ENCODE measurements at regions not wholly inside any gene's neighbourhood (a gene's known extent, or its start where the extent isn't known, plus 50 kb on each side); places are given as distances from the start of the nearest gene placed in this dataset.
"Not testable (repeated sequence)": the region's sequence is repeated elsewhere in the genome, so short reads cannot be mapped to it uniquely, and the experiment has no call there.

DNA sequence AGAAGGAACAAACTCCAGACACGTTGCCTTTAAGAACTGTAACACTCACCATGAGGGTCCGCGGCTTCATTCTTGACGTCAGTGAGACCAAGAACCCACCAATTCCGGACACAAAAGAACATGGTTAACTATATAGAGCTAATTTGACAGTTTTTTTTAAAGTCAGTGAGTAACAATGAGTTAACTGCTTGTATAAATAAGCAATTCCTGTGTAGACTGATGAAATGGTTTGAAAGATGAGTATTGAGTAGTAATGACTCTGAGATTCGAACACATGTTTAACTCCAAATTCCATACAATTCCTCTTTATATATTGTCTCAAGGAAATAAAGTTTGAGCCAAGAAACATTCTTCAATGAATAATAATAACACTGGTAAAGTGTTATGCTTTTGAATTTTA lies 478.0 kb downstream of the MMUT start:
- H3K27ac ChIP-seq (ENCODE audit: low read depth in 1 of 2, low read length in 2 of 2), result no peak overlapping the region

DNA sequence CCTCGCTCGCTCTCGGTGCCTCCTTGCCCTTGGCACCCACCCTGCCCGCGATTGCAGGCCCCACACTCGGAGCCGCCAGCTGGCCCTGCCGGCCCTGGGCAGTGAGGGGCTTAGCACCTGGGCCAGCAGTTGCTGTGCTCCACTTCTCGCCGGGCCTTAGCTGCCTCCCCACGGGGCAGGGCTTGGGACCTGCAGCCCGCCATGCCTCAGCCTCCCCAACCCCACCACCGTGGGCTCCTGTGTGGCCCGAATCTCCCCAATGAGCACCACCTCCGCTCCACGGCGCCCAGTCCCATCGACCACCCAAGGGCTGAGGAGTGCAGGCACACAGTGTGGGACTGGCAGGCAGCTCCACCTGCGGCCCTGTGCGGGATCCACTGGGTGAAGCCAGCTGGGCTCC lies 479.1 kb downstream of the MMUT start:
- not testable (repeated sequence) for H3K36me3 ChIP-seq (ENCODE audit: control insufficient read depth in 4 of 4, insufficient read depth in 3 of 4, low read depth in 1 of 4, low read length in 3 of 4); H3K27me3 ChIP-seq (ENCODE audit: control insufficient read depth in 4 of 4, insufficient read depth in 4 of 4, low read length in 3 of 4); H3K27ac ChIP-seq (ENCODE audit: low read depth in 1 of 2, low read length in 2 of 2); H3K4me1 ChIP-seq (ENCODE audit: control insufficient read depth in 4 of 4, insufficient read depth in 4 of 4, low read length in 3 of 4); H3K4me3 ChIP-seq (ENCODE audit: low read depth in 1 of 3, low read length in 3 of 3); H3K9ac ChIP-seq (ENCODE audit: low read depth in 1 of 2, low read length in 2 of 2); DNase-seq (ENCODE audit: low spot score); H3K9me3 ChIP-seq (ENCODE audit: control insufficient read depth in 4 of 4, low read length in 3 of 4)
- 94% methylated on average over 20 of the region's 20 CpGs for WGBS

More for the DNA sequence above, 478.0 kb downstream of the MMUT start:
- Histone ChIP-seq H3K9ac (ENCODE audit: low read depth in 1 of 2, low read length in 2 of 2) (no peak overlapping the region), H3K9me3 (ENCODE audit: control insufficient read depth in 4 of 4, low read length in 3 of 4) (peaks cover 0 to 5% (median 2%) of the 10 kb centered on the region in 4 donors), H3K4me3 (ENCODE audit: low read depth in 1 of 3, low read length in 3 of 3) (no peak overlapping the region), H3K27me3 (ENCODE audit: control insufficient read depth in 4 of 4, insufficient read depth in 4 of 4, low read length in 3 of 4) (no peaks in the 10 kb centered on the region), H3K36me3 (ENCODE audit: control insufficient read depth in 4 of 4, insufficient read depth in 3 of 4, low read depth in 1 of 4, low read length in 3 of 4) (no peaks in the 10 kb centered on the region), H3K4me1 (ENCODE audit: control insufficient read depth in 4 of 4, insufficient read depth in 4 of 4, low read length in 3 of 4) (no peaks in the 10 kb centered on the region)
- no peak for TF ChIP-seq FOXA2 (IDR thresholded peaks at IDR 0.05)
- no peak for TF ChIP-seq FOXA1 (IDR thresholded peaks at IDR 0.05)
- TF ChIP-seq HNF4A (conservative IDR thresholded peaks at IDR 0.05), result no peak
- no peak for TF ChIP-seq YY1 (IDR thresholded peaks at IDR 0.05)
- no peak for TF ChIP-seq JUND (IDR thresholded peaks at IDR 0.05)
- TF ChIP-seq GABPA (IDR thresholded peaks at IDR 0.05 in 1 of 2, conservative IDR thresholded peaks at IDR 0.05 in 1 of 2), result no peak
- TF ChIP-seq, protein P1, sequence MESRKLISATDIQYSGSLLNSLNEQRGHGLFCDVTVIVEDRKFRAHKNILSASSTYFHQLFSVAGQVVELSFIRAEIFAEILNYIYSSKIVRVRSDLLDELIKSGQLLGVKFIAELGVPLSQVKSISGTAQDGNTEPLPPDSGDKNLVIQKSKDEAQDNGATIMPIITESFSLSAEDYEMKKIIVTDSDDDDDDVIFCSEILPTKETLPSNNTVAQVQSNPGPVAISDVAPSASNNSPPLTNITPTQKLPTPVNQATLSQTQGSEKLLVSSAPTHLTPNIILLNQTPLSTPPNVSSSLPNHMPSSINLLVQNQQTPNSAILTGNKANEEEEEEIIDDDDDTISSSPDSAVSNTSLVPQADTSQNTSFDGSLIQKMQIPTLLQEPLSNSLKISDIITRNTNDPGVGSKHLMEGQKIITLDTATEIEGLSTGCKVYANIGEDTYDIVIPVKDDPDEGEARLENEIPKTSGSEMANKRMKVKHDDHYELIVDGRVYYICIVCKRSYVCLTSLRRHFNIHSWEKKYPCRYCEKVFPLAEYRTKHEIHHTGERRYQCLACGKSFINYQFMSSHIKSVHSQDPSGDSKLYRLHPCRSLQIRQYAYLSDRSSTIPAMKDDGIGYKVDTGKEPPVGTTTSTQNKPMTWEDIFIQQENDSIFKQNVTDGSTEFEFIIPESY (IDR thresholded peaks at IDR 0.05), result no peak
- no peak for TF ChIP-seq HNF4G (IDR thresholded peaks at IDR 0.05)
- no peak for TF ChIP-seq TAF1 (conservative IDR thresholded peaks at IDR 0.05)
- TF ChIP-seq RXRA (IDR thresholded peaks at IDR 0.05), result no peak
- TF ChIP-seq NR2F2 (IDR thresholded peaks at IDR 0.05), result no peak
- no peak for TF ChIP-seq ATF3 (IDR thresholded peaks at IDR 0.05)
- no peak for TF ChIP-seq SP1 (IDR thresholded peaks at IDR 0.05)
- no peak for TF ChIP-seq EGR1 (IDR thresholded peaks at IDR 0.05; ENCODE audit: low read depth in 2 of 2)
- TF ChIP-seq, protein P2, sequence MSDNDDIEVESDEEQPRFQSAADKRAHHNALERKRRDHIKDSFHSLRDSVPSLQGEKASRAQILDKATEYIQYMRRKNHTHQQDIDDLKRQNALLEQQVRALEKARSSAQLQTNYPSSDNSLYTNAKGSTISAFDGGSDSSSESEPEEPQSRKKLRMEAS (IDR thresholded peaks at IDR 0.05), result no peak
- TF ChIP-seq, protein P3, sequence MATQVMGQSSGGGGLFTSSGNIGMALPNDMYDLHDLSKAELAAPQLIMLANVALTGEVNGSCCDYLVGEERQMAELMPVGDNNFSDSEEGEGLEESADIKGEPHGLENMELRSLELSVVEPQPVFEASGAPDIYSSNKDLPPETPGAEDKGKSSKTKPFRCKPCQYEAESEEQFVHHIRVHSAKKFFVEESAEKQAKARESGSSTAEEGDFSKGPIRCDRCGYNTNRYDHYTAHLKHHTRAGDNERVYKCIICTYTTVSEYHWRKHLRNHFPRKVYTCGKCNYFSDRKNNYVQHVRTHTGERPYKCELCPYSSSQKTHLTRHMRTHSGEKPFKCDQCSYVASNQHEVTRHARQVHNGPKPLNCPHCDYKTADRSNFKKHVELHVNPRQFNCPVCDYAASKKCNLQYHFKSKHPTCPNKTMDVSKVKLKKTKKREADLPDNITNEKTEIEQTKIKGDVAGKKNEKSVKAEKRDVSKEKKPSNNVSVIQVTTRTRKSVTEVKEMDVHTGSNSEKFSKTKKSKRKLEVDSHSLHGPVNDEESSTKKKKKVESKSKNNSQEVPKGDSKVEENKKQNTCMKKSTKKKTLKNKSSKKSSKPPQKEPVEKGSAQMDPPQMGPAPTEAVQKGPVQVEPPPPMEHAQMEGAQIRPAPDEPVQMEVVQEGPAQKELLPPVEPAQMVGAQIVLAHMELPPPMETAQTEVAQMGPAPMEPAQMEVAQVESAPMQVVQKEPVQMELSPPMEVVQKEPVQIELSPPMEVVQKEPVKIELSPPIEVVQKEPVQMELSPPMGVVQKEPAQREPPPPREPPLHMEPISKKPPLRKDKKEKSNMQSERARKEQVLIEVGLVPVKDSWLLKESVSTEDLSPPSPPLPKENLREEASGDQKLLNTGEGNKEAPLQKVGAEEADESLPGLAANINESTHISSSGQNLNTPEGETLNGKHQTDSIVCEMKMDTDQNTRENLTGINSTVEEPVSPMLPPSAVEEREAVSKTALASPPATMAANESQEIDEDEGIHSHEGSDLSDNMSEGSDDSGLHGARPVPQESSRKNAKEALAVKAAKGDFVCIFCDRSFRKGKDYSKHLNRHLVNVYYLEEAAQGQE (IDR thresholded peaks at IDR 0.05), result no peak
- no peak for TF ChIP-seq RAD21 (IDR thresholded peaks at IDR 0.05)
- TF ChIP-seq CTCF (IDR thresholded peaks at IDR 0.05; ENCODE audit: low read depth, low read length, missing input control), result no peak
- 73% methylated on average over 6 of the region's 6 CpGs for WGBS
- no peak for DNase-seq (ENCODE audit: low spot score)

Measured in liver (tissue), 8 donors.